SJSA1 (cell line): ENCODE measurements at regions not wholly inside any gene's neighbourhood (a gene's known extent, or its start where the extent isn't known, plus 50 kb on each side); places are given as distances from the start of the nearest gene placed in this dataset.
"Not testable (repeated sequence)": the region's sequence is repeated elsewhere in the genome, so short reads cannot be mapped to it uniquely, and the experiment has no call there.

Source experiments
- DNase-seq, 2 experiments: peaks; one replicate each; pipeline ENCODE4 v3.0.0-alpha.2; 2015 to 2020; ENCODE audit warnings: low spot score in 2 of 2, low read depth in 1 of 2
- H3K27ac ChIP-seq: fragments of 250-450 bp; sonication (Bioruptor Pico); 2 replicates; pipeline ENCODE4 v1.5.1; 2020; ENCODE audit warnings: mild to moderate bottlenecking, moderate library complexity
- H3K27me3 ChIP-seq: fragments of 250-450 bp; sonication (Bioruptor Pico); replicated peaks from 2 replicates; pipeline ENCODE4 v1.5.1; 2020; ENCODE audit warnings: mild to moderate bottlenecking, moderate library complexity
- H3K36me3 ChIP-seq: fragments of 250-450 bp; sonication (Bioruptor Pico); 2 replicates; pipeline ENCODE4 v1.5.1; 2020; ENCODE audit warnings: mild to moderate bottlenecking
- H3K4me1 ChIP-seq: fragments of 250-450 bp; sonication (Bioruptor Pico); replicated peaks from 2 replicates; pipeline ENCODE4 v1.6.1; 2021; ENCODE audit warnings: mild to moderate bottlenecking
- H3K4me3 ChIP-seq: fragments of 250-450 bp; sonication (Bioruptor Pico); 2 replicates; pipeline ENCODE4 v1.5.1; 2020; ENCODE audit warnings: mild to moderate bottlenecking
- H3K9me3 ChIP-seq: fragments of 250-450 bp; sonication (Bioruptor Pico); replicated peaks from 2 replicates; pipeline ENCODE4 v1.5.1; 2020; ENCODE audit warnings: mild to moderate bottlenecking

DNA sequence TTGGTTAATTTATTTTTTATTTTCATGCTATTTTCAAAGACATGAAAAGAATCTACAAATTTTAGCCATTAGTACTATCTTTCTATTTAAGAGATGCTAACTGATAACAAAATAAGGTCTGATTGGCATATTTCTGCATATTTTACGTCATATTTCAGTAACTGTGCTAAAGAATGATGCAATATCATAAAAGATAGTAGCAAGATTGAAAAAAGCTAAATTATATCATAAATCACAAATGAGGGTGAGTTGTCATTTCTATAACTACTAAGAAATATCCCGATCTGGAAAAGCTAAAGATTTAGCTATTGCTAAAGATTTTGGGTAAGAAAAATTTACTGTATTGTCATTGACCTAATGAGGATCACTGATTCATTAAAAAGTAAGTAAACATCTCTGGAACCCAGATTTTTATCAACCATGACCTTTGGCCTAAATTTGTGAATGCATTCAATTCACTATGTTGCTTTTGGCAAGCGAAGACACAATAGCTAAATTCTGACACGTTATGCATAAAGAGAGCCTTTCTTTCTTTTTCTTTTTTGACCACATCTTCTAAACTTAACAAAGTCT is 103.6 kb downstream of the HPGD start:
- Histone ChIP-seq H3K27me3 (no peaks in the 10 kb centered on the region), H3K4me1 (peaks cover 20% of the 10 kb centered on the region), H3K27ac (no peak overlapping the region), H3K4me3 (no peak overlapping the region), H3K36me3 (no peaks in the 10 kb centered on the region), H3K9me3 (no peaks in the 10 kb centered on the region)
- DNase-seq = no peak

DNA sequence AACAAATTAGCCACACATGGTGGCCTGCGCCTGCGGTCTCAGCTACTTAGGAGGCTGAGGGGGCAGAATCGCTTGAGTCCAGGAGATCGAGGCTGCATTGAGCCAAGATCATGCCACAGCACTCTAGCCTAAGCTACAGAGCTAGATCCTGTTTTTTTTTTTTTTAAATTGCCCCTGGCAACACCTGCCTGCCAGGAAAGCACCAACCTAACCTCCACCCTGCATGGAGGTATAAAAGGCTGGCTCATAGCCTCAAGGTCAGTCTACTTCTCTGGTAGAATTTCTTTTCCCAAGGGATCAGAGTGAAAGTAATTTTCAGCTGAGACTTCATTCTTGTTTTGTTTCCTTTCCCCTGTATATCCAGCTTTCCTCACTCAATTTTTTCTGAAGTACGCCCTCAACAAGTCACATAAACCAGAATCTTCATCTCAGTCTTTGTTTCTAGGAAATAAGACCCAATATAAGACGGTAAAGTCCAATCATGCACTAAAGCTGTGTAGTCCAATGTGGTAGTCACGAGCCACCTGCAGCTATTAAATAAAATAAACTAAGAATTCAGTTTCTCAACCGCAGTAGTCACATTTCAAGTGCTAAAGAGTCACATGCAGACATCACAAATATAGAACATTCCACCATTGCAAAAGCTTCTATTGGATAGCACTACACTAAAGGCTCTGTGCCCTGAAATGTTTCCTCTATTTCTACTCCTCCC is 113.3 kb downstream of the HPGD start:
- Histone ChIP-seq H3K27ac (no peak overlapping the region), H3K9me3 (no peaks in the 10 kb centered on the region), H3K4me3 (no peak overlapping the region), H3K36me3 (no peaks in the 10 kb centered on the region), H3K4me1 (peaks cover 34% of the 10 kb centered on the region), H3K27me3 (no peaks in the 10 kb centered on the region)
- DNase-seq = no peak

DNA sequence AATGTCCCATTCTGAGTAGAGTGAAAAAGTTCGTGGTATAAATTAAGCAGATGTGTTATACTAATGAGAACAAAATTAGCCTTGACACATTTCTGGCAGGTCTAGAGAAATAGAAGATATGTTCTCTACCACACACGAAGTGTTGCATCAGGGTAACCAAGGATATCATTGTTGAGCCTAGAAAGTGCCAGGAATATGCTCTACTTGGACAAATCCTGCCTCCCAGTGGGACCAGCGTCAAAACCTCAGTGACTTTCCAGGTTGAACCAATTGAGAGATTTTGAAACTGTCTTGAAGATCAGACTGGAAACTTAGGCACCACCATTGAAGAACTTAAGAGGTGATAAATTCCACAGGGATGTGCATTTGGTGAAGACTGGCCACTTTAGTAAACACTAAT is 115.9 kb downstream of the HPGD start:
- no peaks in the 10 kb centered on the region for H3K27me3 ChIP-seq
- H3K4me3 ChIP-seq = no peak overlapping the region
- no peaks in the 10 kb centered on the region for H3K36me3 ChIP-seq
- peak overlapping the region; percentile 47 for H3K27ac ChIP-seq
- H3K4me1 ChIP-seq = peaks cover 56% of the 10 kb centered on the region
- no peaks in the 10 kb centered on the region for H3K9me3 ChIP-seq
- peak; percentile 65 to 86 for DNase-seq

DNA sequence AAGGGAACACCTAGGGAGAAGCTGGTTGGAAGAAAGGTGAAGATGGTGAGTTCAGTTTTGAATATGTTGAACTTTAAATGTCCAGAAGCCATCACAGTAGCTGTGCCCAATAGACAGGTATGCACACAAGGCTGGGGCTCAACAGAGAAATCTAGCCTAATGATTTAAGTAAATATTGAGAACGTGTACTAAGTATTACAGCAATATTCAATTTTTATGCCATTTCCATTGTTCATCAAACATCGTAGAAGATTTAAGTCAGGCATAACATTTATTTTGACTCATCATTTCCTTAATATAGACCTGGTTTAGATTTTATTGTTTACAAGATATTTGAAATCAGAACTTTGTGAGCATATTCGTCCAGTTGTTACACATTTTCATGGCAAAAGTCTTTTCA is 116.4 kb downstream of the HPGD start:
- Histone ChIP-seq H3K9me3 (no peaks in the 10 kb centered on the region), H3K36me3 (no peaks in the 10 kb centered on the region), H3K27ac (peak overlapping the region; percentile 47), H3K4me1 (peaks cover 56% of the 10 kb centered on the region), H3K27me3 (no peaks in the 10 kb centered on the region), H3K4me3 (no peak overlapping the region)
- no peak for DNase-seq

DNA sequence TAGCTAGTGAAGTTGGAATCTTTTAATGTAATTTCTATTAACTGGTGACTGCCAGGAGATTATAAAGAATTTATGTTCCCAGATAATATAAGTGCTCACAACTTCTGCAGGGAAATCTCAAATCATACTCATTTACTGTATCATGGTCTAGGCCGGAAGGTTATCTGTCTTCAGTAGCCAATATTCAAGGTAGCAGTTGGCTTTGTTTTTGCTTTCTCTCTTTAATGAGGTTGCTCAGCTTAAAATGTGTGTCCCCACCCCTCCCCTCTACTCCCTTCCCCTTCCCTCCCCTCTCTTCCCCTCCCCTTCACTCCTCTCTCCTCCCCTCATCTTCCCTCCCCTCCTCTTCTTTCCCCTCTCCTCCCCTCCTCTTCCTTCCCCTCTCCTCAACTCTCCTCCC is 117.6 kb downstream of the HPGD start:
- Histone ChIP-seq H3K27me3 (no peaks in the 10 kb centered on the region), H3K27ac (no peak overlapping the region), H3K4me3 (no peak overlapping the region)

DNA sequence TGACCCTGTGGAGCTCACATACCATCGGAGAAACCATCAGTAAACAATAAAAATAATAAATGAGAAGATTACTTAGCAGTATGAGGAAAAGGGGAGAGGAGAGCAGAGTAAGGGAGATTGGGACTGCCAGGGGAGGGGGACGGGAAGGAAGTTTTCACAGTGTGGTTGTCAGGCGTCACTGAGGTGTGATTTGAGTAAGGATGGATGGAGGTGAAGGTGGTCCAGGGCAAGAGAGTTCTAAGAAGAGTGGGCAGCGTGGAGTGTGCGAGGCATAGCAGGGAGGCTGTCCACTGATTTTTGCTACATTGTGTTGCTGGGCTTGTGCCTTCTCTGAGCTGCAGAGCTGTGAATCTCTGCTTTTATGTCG is 119.1 kb downstream of the HPGD start:
- Histone ChIP-seq H3K27me3 (no peaks in the 10 kb centered on the region), H3K36me3 (no peaks in the 10 kb centered on the region), H3K27ac (peak overlapping the region; percentile 39; the same call in 1 of the 2 replicates), H3K4me1 (peaks cover 68% of the 10 kb centered on the region), H3K4me3 (no peak overlapping the region), H3K9me3 (no peaks in the 10 kb centered on the region)
- DNase-seq = no peak

More for the DNA sequence above, 117.6 kb downstream of the HPGD start:
- Histone ChIP-seq H3K9me3 (no peaks in the 10 kb centered on the region), H3K36me3 (no peaks in the 10 kb centered on the region), H3K4me1 (peaks cover 56% of the 10 kb centered on the region)
- DNase-seq = no peak

DNA sequence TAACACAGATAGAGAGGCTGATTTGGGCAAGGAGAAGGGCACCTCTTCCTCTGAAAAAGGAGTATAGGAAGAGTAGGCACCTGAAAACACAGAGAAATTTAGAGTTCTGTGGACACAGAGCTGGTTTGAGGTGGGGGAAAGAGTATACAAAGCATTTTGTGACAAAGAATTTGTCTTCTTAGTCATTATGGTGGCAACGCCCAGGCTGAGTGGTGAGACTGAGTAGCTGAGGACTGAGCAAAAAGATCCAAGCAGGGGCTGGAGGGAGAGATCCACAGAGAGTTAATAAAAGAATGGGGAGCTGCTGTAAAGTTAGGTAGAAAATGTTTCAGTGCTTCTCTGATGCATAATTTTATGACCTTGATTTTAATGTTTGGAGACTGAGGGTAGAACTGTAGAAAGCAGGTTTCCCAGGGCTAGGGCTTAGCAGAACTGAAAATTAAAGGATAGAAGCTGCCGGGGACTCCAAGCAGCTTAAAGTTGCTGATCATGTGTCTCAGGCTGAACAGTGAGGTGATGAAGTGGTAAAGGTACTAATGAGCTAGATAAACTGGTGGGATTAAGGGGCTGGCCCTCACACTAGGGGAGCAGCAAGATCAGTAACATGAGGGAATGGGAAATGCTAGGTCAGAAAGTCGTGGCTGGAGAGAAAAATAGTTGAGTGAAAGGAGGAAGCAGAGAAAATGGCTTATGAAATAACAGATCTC is 118.9 kb downstream of the CEP44 start:
- Histone ChIP-seq H3K4me1 (peaks cover 72% of the 10 kb centered on the region), H3K36me3 (no peaks in the 10 kb centered on the region), H3K4me3 (no peak overlapping the region), H3K27ac (peak overlapping the region; percentile 39), H3K27me3 (no peaks in the 10 kb centered on the region), H3K9me3 (no peaks in the 10 kb centered on the region)
- DNase-seq = peak; percentile 49 to 55

DNA sequence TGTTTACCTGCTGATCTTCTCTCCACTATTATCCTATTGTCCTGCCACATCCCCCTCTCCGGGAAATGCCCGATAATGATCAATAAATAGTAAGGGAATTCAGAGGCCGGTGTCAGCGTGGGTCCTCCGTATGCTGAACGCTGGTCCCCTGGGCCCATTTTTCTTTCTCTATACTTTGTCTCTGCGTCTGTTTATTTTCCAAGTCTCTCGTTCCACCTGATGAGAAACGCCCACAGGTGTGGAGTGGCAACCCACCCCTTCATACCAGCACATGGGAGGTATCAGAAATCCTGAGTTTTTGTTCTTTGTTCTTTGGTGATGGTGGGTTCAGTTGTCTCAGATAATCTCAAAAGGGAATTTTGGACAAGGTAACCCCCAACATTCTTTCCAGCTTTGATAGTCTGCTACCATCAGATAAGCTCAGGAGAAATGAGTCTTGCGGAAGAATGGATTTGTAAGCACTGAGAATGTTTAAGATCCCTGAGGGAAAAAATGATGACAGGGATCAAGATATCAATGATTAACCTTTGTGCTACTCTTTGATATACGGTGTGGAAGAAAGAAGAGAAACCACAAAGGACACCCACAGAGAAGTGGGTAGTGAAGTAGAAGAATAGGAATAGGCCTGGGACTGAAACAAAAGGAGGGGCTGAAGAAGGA is 117.9 kb downstream of the CEP44 start:
- Histone ChIP-seq H3K9me3 (no peaks in the 10 kb centered on the region), H3K36me3 (no peaks in the 10 kb centered on the region)
- DNase-seq = no peak

DNA sequence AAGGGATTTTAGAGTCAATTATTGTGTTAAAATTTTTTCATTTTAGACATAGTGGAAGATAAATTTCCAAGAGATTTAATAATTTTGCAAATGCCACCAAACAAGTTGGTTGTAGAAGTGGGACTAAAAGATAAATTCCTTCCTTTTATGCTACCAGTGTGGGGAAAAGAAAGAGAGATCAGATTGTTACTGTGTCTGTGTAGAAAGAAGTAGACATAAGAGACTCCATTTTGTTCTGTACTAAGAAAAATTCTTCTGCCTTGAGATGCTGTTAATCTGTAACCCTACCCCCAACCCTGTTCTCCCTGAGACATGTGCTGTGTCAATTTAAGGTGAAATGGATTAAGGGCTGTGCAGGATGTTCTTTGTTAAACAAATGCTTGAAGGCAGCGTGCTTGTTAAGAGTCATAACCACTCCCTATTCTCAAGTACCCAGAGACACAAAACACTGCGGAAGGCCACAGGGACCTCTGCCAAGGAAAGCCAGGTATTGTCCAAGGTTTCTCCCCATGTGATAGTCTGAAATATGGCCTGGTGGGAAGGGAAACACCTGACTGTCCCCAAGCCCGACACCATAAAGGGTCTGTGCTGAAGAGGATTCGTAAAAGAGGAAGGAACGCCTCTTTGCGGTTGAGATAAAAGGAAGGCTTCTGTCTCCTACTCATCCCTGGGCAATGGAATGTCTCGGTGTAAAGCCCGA is 117.0 kb downstream of the CEP44 start:
- not testable (repeated sequence) for H3K27me3 ChIP-seq, H3K27ac ChIP-seq, H3K4me3 ChIP-seq, DNase-seq, H3K9me3 ChIP-seq, H3K36me3 ChIP-seq
- H3K4me1 ChIP-seq = peaks cover 72% of the 10 kb centered on the region

More for the DNA sequence above, 117.9 kb downstream of the CEP44 start:
- no peaks in the 10 kb centered on the region for H3K27me3 ChIP-seq
- peaks cover 71% of the 10 kb centered on the region for H3K4me1 ChIP-seq
- no peak overlapping the region; the same call in 1 of the 2 replicates for H3K27ac ChIP-seq
- no peak overlapping the region for H3K4me3 ChIP-seq

DNA sequence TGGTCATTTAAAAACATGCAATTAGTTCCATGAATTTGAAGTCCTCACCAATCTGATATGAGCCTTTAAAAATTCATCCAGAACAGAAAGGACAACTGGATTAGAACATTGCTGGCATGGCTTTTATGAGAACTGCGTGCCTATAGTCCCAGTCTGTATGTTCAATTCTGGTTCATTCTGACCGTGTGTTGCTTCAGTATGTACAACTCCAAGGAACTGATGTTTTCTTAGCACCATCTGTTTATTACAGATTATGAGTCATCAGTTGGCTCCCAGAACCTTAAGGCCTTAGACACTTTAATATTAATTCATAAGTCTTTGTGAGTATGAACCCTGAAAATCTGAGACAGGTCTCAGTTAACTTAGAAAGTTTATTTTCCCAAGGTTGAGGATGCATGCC is 115.0 kb downstream of the CEP44 start:
- H3K36me3 ChIP-seq = no peaks in the 10 kb centered on the region
- DNase-seq = peak in 1 of 2 experiments; percentile 65
- no peaks in the 10 kb centered on the region for H3K9me3 ChIP-seq
- peak overlapping the region; percentile 56 for H3K27ac ChIP-seq
- H3K4me1 ChIP-seq = peaks cover 68% of the 10 kb centered on the region
- H3K27me3 ChIP-seq = no peaks in the 10 kb centered on the region
- no peak overlapping the region for H3K4me3 ChIP-seq

DNA sequence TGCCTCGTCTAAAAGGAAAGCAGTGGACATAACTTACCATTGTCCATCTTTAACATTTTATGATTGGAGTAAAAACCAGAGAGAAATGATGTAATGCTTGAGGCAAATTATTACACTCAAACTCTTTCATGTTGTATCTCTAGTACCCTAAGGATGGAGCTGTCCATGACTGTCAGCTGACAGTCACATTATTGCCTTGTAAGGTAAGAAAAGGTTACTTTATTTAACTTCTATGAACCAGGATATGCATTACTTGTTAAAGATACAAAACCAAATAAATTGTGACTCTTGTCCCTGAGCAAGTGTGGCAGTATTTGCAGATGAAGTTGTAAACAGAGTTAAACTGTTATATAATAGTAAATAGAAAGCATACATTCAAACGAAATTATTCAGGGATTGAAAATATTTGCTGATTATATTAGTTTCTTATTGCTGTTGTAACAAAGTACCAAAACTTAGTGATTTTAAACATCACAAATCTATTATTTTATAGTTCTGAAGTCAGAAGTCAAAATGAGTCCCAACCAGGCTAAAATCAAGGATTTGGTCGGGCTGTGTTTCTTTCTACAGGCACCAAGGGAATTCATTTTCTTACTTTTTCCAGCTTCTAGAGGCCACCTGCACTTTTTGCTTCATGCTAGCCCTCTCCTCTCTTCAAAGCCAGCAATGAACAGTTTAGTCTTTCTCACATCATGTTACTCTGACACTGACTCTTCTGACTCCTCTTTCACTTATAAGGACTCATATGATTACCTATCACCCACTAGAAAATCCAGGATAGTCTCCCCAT is 113.8 kb downstream of the CEP44 start:
- Histone ChIP-seq H3K36me3 (no peaks in the 10 kb centered on the region), H3K4me3 (no peak overlapping the region), H3K27me3 (no peaks in the 10 kb centered on the region), H3K27ac (peak overlapping the region; percentile 56), H3K9me3 (no peaks in the 10 kb centered on the region), H3K4me1 (peaks cover 58% of the 10 kb centered on the region)
- DNase-seq = no peak

DNA sequence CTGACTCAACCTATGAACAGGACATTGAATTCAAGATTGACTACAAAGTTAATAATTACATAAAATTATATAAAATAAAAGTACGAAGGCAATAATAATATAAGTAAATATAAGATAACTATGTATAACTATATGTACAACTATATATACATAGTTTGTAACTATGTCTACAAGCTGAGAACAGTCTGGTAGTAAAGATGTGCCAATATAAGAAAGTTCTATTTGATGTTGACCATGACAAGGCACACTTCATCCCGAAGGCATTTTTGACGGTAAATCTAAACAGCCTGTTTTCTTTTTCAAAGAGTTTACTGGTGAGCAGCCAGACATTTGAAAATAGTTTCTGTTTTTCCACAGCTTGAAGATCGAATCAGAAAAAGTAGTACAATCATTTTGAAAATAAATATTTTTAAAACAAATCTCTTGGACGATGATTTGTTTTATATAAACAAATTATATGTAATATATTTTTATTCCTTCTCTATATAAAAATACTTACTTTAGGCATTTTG is 112.9 kb downstream of the CEP44 start:
- H3K27me3 ChIP-seq = no peaks in the 10 kb centered on the region
- peaks cover 49% of the 10 kb centered on the region for H3K4me1 ChIP-seq
- no peaks in the 10 kb centered on the region for H3K9me3 ChIP-seq
- H3K27ac ChIP-seq = peak overlapping the region; percentile 56
- no peak overlapping the region for H3K4me3 ChIP-seq
- DNase-seq = peak in 1 of 2 experiments; percentile 33
- no peaks in the 10 kb centered on the region for H3K36me3 ChIP-seq

DNA sequence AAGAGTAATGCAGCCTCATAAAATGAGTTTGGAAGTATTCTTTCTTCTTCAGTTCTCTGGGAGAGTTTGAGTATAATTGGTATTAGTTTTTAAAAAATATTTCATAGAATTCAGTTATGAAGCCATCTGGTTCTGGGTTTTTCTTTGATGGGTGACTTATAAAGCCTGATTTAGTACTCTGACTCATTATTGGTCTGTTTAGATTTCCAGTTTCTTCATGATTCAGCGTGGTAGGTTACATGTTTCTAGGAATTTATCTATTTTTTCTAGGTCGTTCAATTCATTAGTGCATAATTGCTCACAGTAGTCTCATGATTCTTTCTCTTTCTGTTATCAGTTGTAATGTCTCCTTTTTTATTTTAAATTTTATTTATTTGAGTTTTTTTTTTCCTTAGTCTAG is 111.2 kb downstream of the CEP44 start:
- Histone ChIP-seq H3K27ac (peak overlapping the region; percentile 56), H3K4me3 (no peak overlapping the region), H3K36me3 (no peaks in the 10 kb centered on the region), H3K4me1 (peaks cover 47% of the 10 kb centered on the region), H3K9me3 (no peaks in the 10 kb centered on the region), H3K27me3 (no peaks in the 10 kb centered on the region)
- peak in 1 of 2 experiments; percentile 47 for DNase-seq
